Hepatocyte (in vitro differentiated cells): ENCODE measurements at regions not wholly inside any gene's neighbourhood (a gene's known extent, or its start where the extent isn't known, plus 50 kb on each side); places are given as distances from the start of the nearest gene placed in this dataset.

ENCODE experiments used
- DNase-seq: peaks from one replicate; pipeline ENCODE4 v3.0.0-alpha.2; 2016; ENCODE audit warnings: low spot score
- H2AFZ ChIP-seq: fragments of 200-600 bp; sonication (generic); 2 replicates; pipeline ENCODE4 v1.6.0; 2016; ENCODE audit warnings: antibody characterized with exemption, mild to moderate bottlenecking
- H3K27ac ChIP-seq: fragments of 200-600 bp; sonication (generic); 2 replicates; pipeline ENCODE4 v1.5.1; 2016; ENCODE audit warnings: mild to moderate bottlenecking
- H3K27me3 ChIP-seq: fragments of 200-600 bp; sonication (generic); 2 replicates; pipeline ENCODE4 v1.6.1; 2016
- H3K36me3 ChIP-seq: fragments of 200-600 bp; sonication (generic); replicated peaks from 2 replicates; pipeline ENCODE4 v1.5.1; 2016; ENCODE audit warnings: low read depth; ENCODE audit not compliant: insufficient read depth
- H3K4me1 ChIP-seq: fragments of 200-600 bp; sonication (generic); 2 replicates; pipeline ENCODE4 v1.5.1; 2016; ENCODE audit warnings: mild to moderate bottlenecking, moderate library complexity; ENCODE audit not compliant: insufficient read depth
- H3K4me2 ChIP-seq: fragments of 200-600 bp; sonication (generic); 2 replicates; pipeline ENCODE4 v1.6.0; 2016
- H3K4me3 ChIP-seq: fragments of 200-600 bp; sonication (generic); 2 replicates; pipeline ENCODE4 v1.5.1; 2016; ENCODE audit warnings: mild to moderate bottlenecking
- H3K79me2 ChIP-seq: fragments of 200-600 bp; sonication (generic); 2 replicates; pipeline ENCODE4 v1.6.0; 2017; ENCODE audit warnings: mild to moderate bottlenecking
- H3K9me2 ChIP-seq: fragments of 200-600 bp; sonication (generic); replicated peaks from 2 replicates; pipeline ENCODE4 v1.6.0; 2017; ENCODE audit warnings: mild to moderate bottlenecking; ENCODE audit not compliant: insufficient read depth
- H3K9me3 ChIP-seq: fragments of 200-600 bp; sonication (generic); 2 replicates; pipeline ENCODE4 v1.5.1; 2016; ENCODE audit warnings: low read depth, mild to moderate bottlenecking
- H4K20me1 ChIP-seq: fragments of 200-600 bp; sonication (generic); 2 replicates; pipeline ENCODE4 v1.6.0; 2016; ENCODE audit warnings: mild to moderate bottlenecking; ENCODE audit not compliant: insufficient read depth, poor library complexity, severe bottlenecking
- CTCF ChIP-seq: fragments of 200-600 bp; sonication (generic); IDR thresholded peaks from 2 replicates; pipeline ENCODE4 v1.5.1; 2016; ENCODE audit warnings: antibody characterized with exemption, mild to moderate bottlenecking; ENCODE audit not compliant: poor library complexity
- EZH2 ChIP-seq: fragments of 200-600 bp; sonication (generic); IDR thresholded peaks from 2 replicates; pipeline ENCODE4 v1.6.1; 2016; ENCODE audit warnings: antibody characterized with exemption, mild to moderate bottlenecking, borderline replicate concordance
- EZH2phosphoT487 ChIP-seq: fragments of 200-600 bp; sonication (generic); IDR thresholded peaks from one replicate; pipeline ENCODE4 v1.6.1; 2018; ENCODE audit warnings: antibody characterized with exemption, mild to moderate bottlenecking, low read depth, moderate library complexity; ENCODE audit not compliant: unreplicated experiment, severe bottlenecking
- WGBS: methylation state at CpG from one replicate; pipeline ENCODE4 v1.1.6; 2016; ENCODE audit warnings: low lambda C conversion rate; ENCODE audit errors: missing lambda C conversion rate; 5-methylcytosine and 5-hydroxymethylcytosine counted together

- H3K27me3 ChIP-seq = no peaks in the 10 kb centered on the region
- no peak for DNase-seq
- no peaks in the 10 kb centered on the region for H4K20me1 ChIP-seq
- no peak for TF ChIP-seq EZH2
- no peak for TF ChIP-seq CTCF
- no peak for TF ChIP-seq EZH2phosphoT487
- H3K4me2 ChIP-seq = no peak overlapping the region
- no peak overlapping the region for H2AFZ ChIP-seq
- WGBS = 78% methylated on average over 2 of the region's 2 CpGs
- no peaks in the 10 kb centered on the region for H3K4me1 ChIP-seq
- H3K79me2 ChIP-seq = no peaks in the 10 kb centered on the region
- no peaks in the 10 kb centered on the region for H3K36me3 ChIP-seq
- no peaks in the 10 kb centered on the region for H3K9me2 ChIP-seq
- no peak overlapping the region for H3K4me3 ChIP-seq
- H3K27ac ChIP-seq = no peak overlapping the region
- H3K9me3 ChIP-seq = no peaks in the 10 kb centered on the region
These were observed 1227.5 kb upstream of the CDH9 start for GRCh38 chr5:28265877-28266276.

GRCh38 chr5:28254846-28255245 is 1216.5 kb upstream of the CDH9 start:
- Histone ChIP-seq H3K27me3 (no peaks in the 10 kb centered on the region), H3K4me3 (no peak overlapping the region), H3K4me1 (no peaks in the 10 kb centered on the region), H3K4me2 (no peak overlapping the region), H3K27ac (no peak overlapping the region), H3K9me3 (no peaks in the 10 kb centered on the region), H3K9me2 (no peaks in the 10 kb centered on the region), H4K20me1 (no peaks in the 10 kb centered on the region), H2AFZ (no peak overlapping the region), H3K79me2 (no peaks in the 10 kb centered on the region), H3K36me3 (no peaks in the 10 kb centered on the region)
- no peak for TF ChIP-seq EZH2phosphoT487
- no peak for TF ChIP-seq EZH2
- TF ChIP-seq CTCF = no peak
- no peak for DNase-seq

- H3K9me3 ChIP-seq = no peaks in the 10 kb centered on the region
- WGBS = 62% methylated on average over 6 of the region's 6 CpGs
- no peak overlapping the region for H3K27ac ChIP-seq
- H3K27me3 ChIP-seq = no peaks in the 10 kb centered on the region
- no peaks in the 10 kb centered on the region for H3K9me2 ChIP-seq
- no peak overlapping the region for H3K4me3 ChIP-seq
- DNase-seq = no peak
- H3K79me2 ChIP-seq = no peaks in the 10 kb centered on the region
- no peaks in the 10 kb centered on the region for H4K20me1 ChIP-seq
- H3K4me1 ChIP-seq = no peaks in the 10 kb centered on the region
- TF ChIP-seq CTCF (no peak), EZH2phosphoT487 (no peak), EZH2 (no peak)
- H2AFZ ChIP-seq = no peak overlapping the region
- no peak overlapping the region for H3K4me2 ChIP-seq
- H3K36me3 ChIP-seq = no peaks in the 10 kb centered on the region
These were observed 1215.0 kb upstream of the CDH9 start for GRCh38 chr5:28253431-28253830.

- no peaks in the 10 kb centered on the region for H3K9me3 ChIP-seq
- H3K79me2 ChIP-seq = no peaks in the 10 kb centered on the region
- peak; percentile 3 for DNase-seq
- H3K4me2 ChIP-seq = no peak overlapping the region
- H3K4me3 ChIP-seq = no peak overlapping the region
- no peaks in the 10 kb centered on the region for H4K20me1 ChIP-seq
- no peaks in the 10 kb centered on the region for H3K4me1 ChIP-seq
- H3K36me3 ChIP-seq = no peaks in the 10 kb centered on the region
- H3K9me2 ChIP-seq = no peaks in the 10 kb centered on the region
- 73% methylated on average over 5 of the region's 5 CpGs for WGBS
- no peak overlapping the region for H2AFZ ChIP-seq
- TF ChIP-seq EZH2phosphoT487 (no peak), CTCF (no peak), EZH2 (no peak)
- no peak overlapping the region for H3K27ac ChIP-seq
- no peaks in the 10 kb centered on the region for H3K27me3 ChIP-seq
These were observed 1211.5 kb upstream of the CDH9 start for GRCh38 chr5:28249771-28250415.
